Stomach smooth muscle (tissue), 2 donors: ENCODE measurements at regions not wholly inside any gene's neighbourhood (a gene's known extent, or its start where the extent isn't known, plus 50 kb on each side); places are given as distances from the start of the nearest gene placed in this dataset.

Source experiments
- H3K27ac ChIP-seq: one replicate; pipeline ENCODE4 v1.7.0; 2013; ENCODE audit warnings: mild to moderate bottlenecking, low read length, inconsistent platforms
- H3K27me3 ChIP-seq, 2 donors: one replicate each; pipeline ENCODE4 v1.7.0; 2013; ENCODE audit warnings: low read length in 2 of 2; ENCODE audit not compliant: insufficient read depth in 2 of 2, control insufficient read depth in 1 of 2
- H3K36me3 ChIP-seq, 2 donors: one replicate each; pipeline ENCODE4 v1.7.0; 2013; ENCODE audit warnings: low read length in 2 of 2; ENCODE audit not compliant: control insufficient read depth in 2 of 2, insufficient read depth in 2 of 2
- H3K4me1 ChIP-seq: one replicate; pipeline ENCODE4 v1.7.0; 2013; ENCODE audit warnings: low read length; ENCODE audit not compliant: control insufficient read depth, insufficient read depth
- H3K4me3 ChIP-seq, 2 donors: one replicate each; pipeline ENCODE4 v1.7.0; 2013; ENCODE audit warnings: low read length in 2 of 2
- H3K9ac ChIP-seq, 2 donors: one replicate each; pipeline ENCODE4 v1.7.0; 2013; ENCODE audit warnings: low read length in 2 of 2, mild to moderate bottlenecking in 1 of 2
- H3K9me3 ChIP-seq, 2 donors: one replicate each; pipeline ENCODE4 v1.7.0; 2013; ENCODE audit warnings: low read length in 2 of 2; ENCODE audit not compliant: control insufficient read depth in 2 of 2
- donor health status: healthy.
- donor health status: Pancreatic carcinoma.

- H3K9me3 ChIP-seq: peaks cover 0 to 7% of the 10 kb centered on the region in 2 donors
- no peaks in the 10 kb centered on the region for H3K4me1 ChIP-seq
- H3K27me3 ChIP-seq: no peaks in the 10 kb centered on the region
- no peak overlapping the region for H3K9ac ChIP-seq
- no peak overlapping the region for H3K27ac ChIP-seq
- H3K36me3 ChIP-seq: no peaks in the 10 kb centered on the region
- H3K4me3 ChIP-seq: no peak overlapping the region
These were observed 471.9 kb downstream of the CMPK2 start for GRCh38 chr2:6393819-6394218.

- Histone ChIP-seq H3K4me3 (no peak overlapping the region), H3K4me1 (no peaks in the 10 kb centered on the region), H3K9me3 (peaks cover 0 to 7% of the 10 kb centered on the region in 2 donors), H3K36me3 (no peaks in the 10 kb centered on the region), H3K9ac (no peak overlapping the region), H3K27ac (no peak overlapping the region), H3K27me3 (no peaks in the 10 kb centered on the region)
These were observed 471.4 kb downstream of the CMPK2 start for GRCh38 chr2:6394276-6394675.

GRCh38 chr2:6398421-6398820, 467.3 kb downstream of the CMPK2 start:
- Histone ChIP-seq H3K9ac (no peak overlapping the region), H3K4me1 (no peaks in the 10 kb centered on the region), H3K4me3 (no peak overlapping the region), H3K27ac (no peak overlapping the region), H3K27me3 (no peaks in the 10 kb centered on the region), H3K9me3 (no peaks in the 10 kb centered on the region), H3K36me3 (no peaks in the 10 kb centered on the region)

GRCh38 chr2:6401301-6401700, 464.4 kb downstream of the CMPK2 start:
- Histone ChIP-seq H3K27ac (no peak overlapping the region), H3K27me3 (no peaks in the 10 kb centered on the region), H3K4me1 (no peaks in the 10 kb centered on the region), H3K9ac (no peak overlapping the region), H3K36me3 (no peaks in the 10 kb centered on the region), H3K4me3 (no peak overlapping the region), H3K9me3 (no peaks in the 10 kb centered on the region)

- Histone ChIP-seq H3K9ac (no peak overlapping the region), H3K27ac (no peak overlapping the region), H3K4me1 (no peaks in the 10 kb centered on the region), H3K27me3 (no peaks in the 10 kb centered on the region), H3K36me3 (no peaks in the 10 kb centered on the region), H3K4me3 (no peak overlapping the region), H3K9me3 (no peaks in the 10 kb centered on the region)
These were observed 457.6 kb downstream of the CMPK2 start for GRCh38 chr2:6408057-6408456.

GRCh38 chr2:6410313-6410712, 455.4 kb downstream of the CMPK2 start:
- Histone ChIP-seq H3K9me3 (no peaks in the 10 kb centered on the region), H3K4me3 (no peak overlapping the region), H3K9ac (no peak overlapping the region), H3K36me3 (no peaks in the 10 kb centered on the region), H3K27me3 (no peaks in the 10 kb centered on the region), H3K27ac (no peak overlapping the region), H3K4me1 (no peaks in the 10 kb centered on the region)

- Histone ChIP-seq H3K27ac (no peak overlapping the region), H3K9ac (no peak overlapping the region), H3K36me3 (no peaks in the 10 kb centered on the region), H3K9me3 (no peaks in the 10 kb centered on the region), H3K27me3 (no peaks in the 10 kb centered on the region), H3K4me3 (no peak overlapping the region), H3K4me1 (no peaks in the 10 kb centered on the region)
These were observed 453.1 kb downstream of the CMPK2 start for GRCh38 chr2:6412533-6413091.

GRCh38 chr2:6417050-6417449, 448.7 kb downstream of the CMPK2 start:
- H3K27ac ChIP-seq: no peak overlapping the region
- H3K9me3 ChIP-seq: no peaks in the 10 kb centered on the region
- H3K9ac ChIP-seq: no peak overlapping the region
- no peaks in the 10 kb centered on the region for H3K27me3 ChIP-seq
- no peaks in the 10 kb centered on the region for H3K4me1 ChIP-seq
- H3K36me3 ChIP-seq: no peaks in the 10 kb centered on the region
- no peak overlapping the region for H3K4me3 ChIP-seq

GRCh38 chr2:6418291-6418690, 447.4 kb downstream of the CMPK2 start:
- H3K9ac ChIP-seq: no peak overlapping the region
- no peaks in the 10 kb centered on the region for H3K4me1 ChIP-seq
- no peak overlapping the region for H3K27ac ChIP-seq
- H3K9me3 ChIP-seq: no peaks in the 10 kb centered on the region
- no peaks in the 10 kb centered on the region for H3K36me3 ChIP-seq
- H3K27me3 ChIP-seq: no peaks in the 10 kb centered on the region
- no peak overlapping the region for H3K4me3 ChIP-seq

- Histone ChIP-seq H3K27ac (no peak overlapping the region), H3K36me3 (no peaks in the 10 kb centered on the region), H3K4me1 (no peaks in the 10 kb centered on the region), H3K9ac (no peak overlapping the region), H3K4me3 (no peak overlapping the region), H3K9me3 (peaks cover 0 to 2% of the 10 kb centered on the region in 2 donors), H3K27me3 (no peaks in the 10 kb centered on the region)
These were observed 444.5 kb downstream of the CMPK2 start for GRCh38 chr2:6421138-6421730.

GRCh38 chr2:6421888-6422287, 443.8 kb downstream of the CMPK2 start:
- Histone ChIP-seq H3K36me3 (no peaks in the 10 kb centered on the region), H3K27ac (no peak overlapping the region), H3K9me3 (peaks cover 0 to 2% of the 10 kb centered on the region in 2 donors)

More at GRCh38 chr2:6421888-6422287, 443.8 kb downstream of the CMPK2 start:
- no peak overlapping the region for H3K9ac ChIP-seq
- H3K27me3 ChIP-seq: no peaks in the 10 kb centered on the region
- no peak overlapping the region for H3K4me3 ChIP-seq
- no peaks in the 10 kb centered on the region for H3K4me1 ChIP-seq
